22Rv1 (cell line): ENCODE measurements at regions not wholly inside any gene's neighbourhood (a gene's known extent, or its start where the extent isn't known, plus 50 kb on each side); places are given as distances from the start of the nearest gene placed in this dataset.

Experiments used
- ZFX ChIP-seq: fragments of 450-650 bp; IDR thresholded peaks from 2 replicates; pipeline ENCODE4 v1.6.1; 2017; ENCODE audit warnings: antibody characterized with exemption, borderline replicate concordance
- TF ChIP-seq, protein P1 (sequence below): fragments of 450-650 bp; IDR thresholded peaks from 2 replicates; pipeline ENCODE4 v1.5.1; 2017; ENCODE audit warnings: mild to moderate bottlenecking

DNA sequence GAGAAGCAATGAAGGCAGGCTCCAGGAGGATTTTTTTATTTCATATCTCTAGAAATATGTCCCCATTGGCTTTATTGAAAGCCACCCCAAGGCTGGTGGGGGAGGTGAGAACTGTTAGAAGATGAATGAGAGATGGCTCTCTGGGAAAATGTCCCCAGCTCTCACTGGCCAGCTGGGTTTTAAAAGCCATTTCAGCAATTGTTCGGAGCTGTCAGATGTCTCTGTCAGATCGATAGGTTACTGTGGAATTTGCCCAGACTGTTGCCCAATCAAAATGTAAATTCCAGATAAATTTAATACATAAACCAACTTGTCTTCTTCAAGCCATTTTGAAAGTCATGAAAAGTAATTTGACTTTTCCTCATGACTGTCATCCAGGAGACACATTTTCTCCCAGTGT, 67.0 kb upstream of the BRINP1 start:
- TF ChIP-seq, protein P1, sequence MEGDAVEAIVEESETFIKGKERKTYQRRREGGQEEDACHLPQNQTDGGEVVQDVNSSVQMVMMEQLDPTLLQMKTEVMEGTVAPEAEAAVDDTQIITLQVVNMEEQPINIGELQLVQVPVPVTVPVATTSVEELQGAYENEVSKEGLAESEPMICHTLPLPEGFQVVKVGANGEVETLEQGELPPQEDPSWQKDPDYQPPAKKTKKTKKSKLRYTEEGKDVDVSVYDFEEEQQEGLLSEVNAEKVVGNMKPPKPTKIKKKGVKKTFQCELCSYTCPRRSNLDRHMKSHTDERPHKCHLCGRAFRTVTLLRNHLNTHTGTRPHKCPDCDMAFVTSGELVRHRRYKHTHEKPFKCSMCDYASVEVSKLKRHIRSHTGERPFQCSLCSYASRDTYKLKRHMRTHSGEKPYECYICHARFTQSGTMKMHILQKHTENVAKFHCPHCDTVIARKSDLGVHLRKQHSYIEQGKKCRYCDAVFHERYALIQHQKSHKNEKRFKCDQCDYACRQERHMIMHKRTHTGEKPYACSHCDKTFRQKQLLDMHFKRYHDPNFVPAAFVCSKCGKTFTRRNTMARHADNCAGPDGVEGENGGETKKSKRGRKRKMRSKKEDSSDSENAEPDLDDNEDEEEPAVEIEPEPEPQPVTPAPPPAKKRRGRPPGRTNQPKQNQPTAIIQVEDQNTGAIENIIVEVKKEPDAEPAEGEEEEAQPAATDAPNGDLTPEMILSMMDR, result no peak
- no peak for TF ChIP-seq ZFX
